MCF 10A (cell line): ENCODE measurements at regions not wholly inside any gene's neighbourhood (a gene's known extent, or its start where the extent isn't known, plus 50 kb on each side); places are given as distances from the start of the nearest gene placed in this dataset.

Experiments used
- BruUV-seq: library from RNA; stranded (reverse); fragments of 400-500 nt; replicated peaks from 2 replicates; lab custom pipeline; 2021; lab: Mats Ljungman, UMichigan
- CTCF ChIA-PET: fragments of 300-600 bp; sonication (Branson Sonifier 250); formaldehyde crosslinking; extraction: SDS; loops from one replicate; lab custom pipeline; 2021; ENCODE audit warnings: antibody characterized with exemption, inconsistent platforms; lab: Yijun Ruan, JAX
- POLR2A ChIA-PET: fragments of 300-600, 350-650 bp; sonication (Branson Sonifier 250); formaldehyde crosslinking; extraction: SDS; loops from one replicate; lab custom pipeline; 2020; ENCODE audit warnings: antibody characterized with exemption, inconsistent platforms; lab: Yijun Ruan, JAX
- DNase-seq: peaks from one replicate; pipeline ENCODE4 v3.0.0-alpha.2; 2018; ENCODE audit not compliant: unreplicated experiment
- H3K27ac Mint-ChIP-seq: one replicate; pipeline ENCODE4 v1.8.0; 2022; ENCODE audit warnings: mild to moderate bottlenecking, low read depth, mixed read lengths; ENCODE audit not compliant: unreplicated experiment
- H3K27me3 Mint-ChIP-seq: one replicate; pipeline ENCODE4 v1.8.0; 2022; ENCODE audit warnings: mixed read lengths; ENCODE audit not compliant: insufficient read depth, unreplicated experiment
- H3K36me3 Mint-ChIP-seq: one replicate; pipeline ENCODE4 v1.8.0; 2022; ENCODE audit warnings: mild to moderate bottlenecking, moderate library complexity, mixed read lengths; ENCODE audit not compliant: insufficient read depth, unreplicated experiment
- H3K4me1 Mint-ChIP-seq: one replicate; pipeline ENCODE4 v1.8.0; 2022; ENCODE audit warnings: mixed read lengths; ENCODE audit not compliant: insufficient read depth, unreplicated experiment
- H3K4me3 Mint-ChIP-seq: one replicate; pipeline ENCODE4 v1.8.0; 2022; ENCODE audit warnings: mild to moderate bottlenecking, moderate library complexity, mixed read lengths; ENCODE audit not compliant: unreplicated experiment
- H3K9me3 Mint-ChIP-seq: one replicate; pipeline ENCODE4 v1.8.0; 2022; ENCODE audit warnings: mixed read lengths; ENCODE audit not compliant: unreplicated experiment
- intact Hi-C: fragments of 100-400 bp; cut with micrococcal nuclease; formaldehyde crosslinking; loops from 2 replicates; pipeline ENCODE4 v1.14.1; 2022
- TF ChIP-seq, protein P1 (sequence below): fragments of 200-600 bp; IDR thresholded peaks from one replicate; pipeline ENCODE4 v1.8.0; 2022; ENCODE audit warnings: antibody characterized with exemption, mild to moderate bottlenecking; ENCODE audit not compliant: unreplicated experiment

DNA sequence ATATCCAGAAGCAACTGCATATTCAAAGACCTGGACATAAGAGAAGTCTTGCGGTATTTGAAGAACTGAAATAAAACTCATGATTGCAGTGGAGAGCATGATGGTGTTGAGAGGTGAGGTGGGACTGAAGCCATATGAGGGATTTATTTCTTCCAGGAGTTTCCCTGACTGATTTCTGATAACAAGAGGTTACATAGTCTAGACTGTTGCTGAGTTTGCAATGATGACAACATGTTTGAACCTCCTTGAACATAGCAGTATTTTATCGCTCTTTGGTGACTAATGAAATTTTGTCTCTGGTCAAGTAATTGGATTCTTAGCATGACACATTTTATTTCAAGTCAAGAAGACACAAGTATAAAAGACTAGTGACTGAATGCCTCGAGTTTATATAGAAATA lies 61.8 kb downstream of the ACTBL2 start:
- ChIA-PET POLR2A (no interaction called here), CTCF (no interaction called here)
- Mint-ChIP-seq H3K36me3 (no peaks in the 10 kb centered on the region), H3K27me3 (no peaks in the 10 kb centered on the region), H3K9me3 (no peaks in the 10 kb centered on the region), H3K4me3 (no peak overlapping the region), H3K27ac (no peak overlapping the region), H3K4me1 (no peaks in the 10 kb centered on the region)
- BruUV-seq = no TSS peak
- no peak for DNase-seq
- TF ChIP-seq, protein P1, sequence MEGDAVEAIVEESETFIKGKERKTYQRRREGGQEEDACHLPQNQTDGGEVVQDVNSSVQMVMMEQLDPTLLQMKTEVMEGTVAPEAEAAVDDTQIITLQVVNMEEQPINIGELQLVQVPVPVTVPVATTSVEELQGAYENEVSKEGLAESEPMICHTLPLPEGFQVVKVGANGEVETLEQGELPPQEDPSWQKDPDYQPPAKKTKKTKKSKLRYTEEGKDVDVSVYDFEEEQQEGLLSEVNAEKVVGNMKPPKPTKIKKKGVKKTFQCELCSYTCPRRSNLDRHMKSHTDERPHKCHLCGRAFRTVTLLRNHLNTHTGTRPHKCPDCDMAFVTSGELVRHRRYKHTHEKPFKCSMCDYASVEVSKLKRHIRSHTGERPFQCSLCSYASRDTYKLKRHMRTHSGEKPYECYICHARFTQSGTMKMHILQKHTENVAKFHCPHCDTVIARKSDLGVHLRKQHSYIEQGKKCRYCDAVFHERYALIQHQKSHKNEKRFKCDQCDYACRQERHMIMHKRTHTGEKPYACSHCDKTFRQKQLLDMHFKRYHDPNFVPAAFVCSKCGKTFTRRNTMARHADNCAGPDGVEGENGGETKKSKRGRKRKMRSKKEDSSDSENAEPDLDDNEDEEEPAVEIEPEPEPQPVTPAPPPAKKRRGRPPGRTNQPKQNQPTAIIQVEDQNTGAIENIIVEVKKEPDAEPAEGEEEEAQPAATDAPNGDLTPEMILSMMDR = no peak
- intact Hi-C loops = no loop called here

DNA sequence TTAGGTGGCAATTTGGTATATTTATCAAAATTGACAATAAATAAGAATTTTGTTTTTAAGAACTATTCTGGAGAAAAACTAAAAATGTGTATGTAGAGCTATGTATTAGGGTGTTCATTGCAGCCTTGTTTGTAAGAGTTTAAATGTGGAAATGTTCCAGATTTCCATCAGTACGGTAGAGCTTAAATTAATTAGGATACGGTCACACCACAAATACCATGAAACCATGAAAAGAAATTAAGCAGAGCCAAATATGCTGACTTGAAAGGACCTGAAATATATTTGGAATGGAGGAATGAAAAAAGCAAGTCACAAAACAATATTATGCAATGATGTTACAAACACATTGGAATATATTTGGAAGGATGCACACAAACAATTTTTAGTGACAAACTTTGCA lies 64.6 kb downstream of the ACTBL2 start:
- no peaks in the 10 kb centered on the region for H3K9me3 Mint-ChIP-seq
- no peaks in the 10 kb centered on the region for H3K4me1 Mint-ChIP-seq
- no peak for DNase-seq
- ChIA-PET CTCF (interaction anchor here (0.6 to 1.4 kb wide), 2 partner anchors 11 to 1042 kb away, joined by 4 read pairs; partner anchors contain the start of gene PLK2), POLR2A (no interaction called here)
- BruUV-seq = no TSS peak
- no peaks in the 10 kb centered on the region for H3K27me3 Mint-ChIP-seq
- no peak overlapping the region for H3K27ac Mint-ChIP-seq
- H3K4me3 Mint-ChIP-seq = no peak overlapping the region
- TF ChIP-seq, protein P1 = no peak
- no peaks in the 10 kb centered on the region for H3K36me3 Mint-ChIP-seq
- intact Hi-C loops = no loop called here

DNA sequence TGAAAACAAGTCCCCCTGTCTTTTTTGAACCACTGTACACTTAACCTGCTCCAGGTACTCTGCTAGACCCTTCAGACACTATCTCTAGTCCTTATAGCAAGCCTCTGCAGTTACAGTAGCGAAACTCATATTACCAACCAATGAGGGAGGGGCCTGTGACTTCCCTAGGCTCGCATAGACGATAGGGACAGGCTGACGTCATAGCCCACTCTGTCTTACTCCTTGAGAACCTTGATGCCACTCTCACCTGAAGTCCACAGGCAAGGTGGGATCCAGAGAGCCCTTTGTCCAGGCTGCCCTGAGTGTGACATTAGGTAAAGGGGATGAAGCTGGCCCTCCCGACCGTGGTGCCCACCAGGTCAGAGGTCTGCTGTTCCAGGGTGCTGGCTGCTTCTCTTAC lies 65.3 kb downstream of the ACTBL2 start:
- Mint-ChIP-seq H3K9me3 (no peaks in the 10 kb centered on the region), H3K36me3 (no peaks in the 10 kb centered on the region), H3K27ac (no peak overlapping the region), H3K4me3 (no peak overlapping the region), H3K27me3 (no peaks in the 10 kb centered on the region), H3K4me1 (no peaks in the 10 kb centered on the region)
- POLR2A ChIA-PET = no interaction called here
- no peak for DNase-seq
- intact Hi-C loops = no loop called here
- TF ChIP-seq, protein P1 = no peak
- BruUV-seq = no TSS peak
- CTCF ChIA-PET = no interaction called here

DNA sequence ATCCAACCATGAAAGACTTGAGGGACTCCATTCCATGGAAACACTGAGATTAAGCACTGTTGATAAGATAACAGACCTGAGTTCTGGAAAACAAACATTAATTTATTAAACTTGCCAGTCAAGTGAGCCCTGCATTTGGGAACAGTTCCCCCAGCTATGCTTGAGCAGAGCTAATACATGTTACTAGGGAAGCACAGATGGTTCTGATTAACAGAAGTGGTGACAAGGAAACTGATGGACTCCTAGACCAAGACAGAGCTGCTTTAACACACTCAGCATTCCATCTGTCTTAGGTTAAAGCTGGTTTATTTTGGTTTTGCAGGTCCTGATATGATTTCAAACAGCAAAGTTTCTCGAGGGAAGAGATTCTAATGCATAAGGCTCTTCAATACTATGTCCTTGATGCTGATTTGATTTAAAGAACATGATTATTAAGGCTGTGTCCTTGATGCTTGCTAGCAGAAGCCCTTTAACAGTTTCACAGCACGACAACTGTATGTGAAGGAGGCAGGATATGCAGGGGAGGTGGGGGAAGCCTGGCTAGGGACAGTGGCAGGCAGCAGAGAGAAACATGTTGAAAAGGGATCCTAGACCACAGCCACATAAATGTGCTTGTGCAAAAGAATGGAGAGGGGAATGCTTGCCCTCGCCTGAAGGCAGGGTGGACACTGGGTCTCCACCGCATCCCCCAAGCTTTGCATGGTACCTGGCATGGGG lies 66.2 kb downstream of the ACTBL2 start:
- no peak overlapping the region for H3K4me3 Mint-ChIP-seq
- H3K4me1 Mint-ChIP-seq = no peaks in the 10 kb centered on the region
- TF ChIP-seq, protein P1 = no peak
- H3K27me3 Mint-ChIP-seq = no peaks in the 10 kb centered on the region
- CTCF ChIA-PET = interaction anchor here (0.7 to 1.1 kb wide), 3 partner anchors 19 to 118 kb away, joined by 3 to 6 read pairs (median 3); no protein-coding TSS in a partner anchor
- no peaks in the 10 kb centered on the region for H3K9me3 Mint-ChIP-seq
- DNase-seq = no peak
- intact Hi-C loops = no loop called here
- H3K36me3 Mint-ChIP-seq = no peaks in the 10 kb centered on the region
- H3K27ac Mint-ChIP-seq = no peak overlapping the region
- BruUV-seq = no TSS peak
- POLR2A ChIA-PET = no interaction called here
